T1000 (cell line): ENCODE measurements at regions not wholly inside any gene's neighbourhood (a gene's known extent, or its start where the extent isn't known, plus 50 kb on each side); places are given as distances from the start of the nearest gene placed in this dataset.
"Not testable (repeated sequence)": the region's sequence is repeated elsewhere in the genome, so short reads cannot be mapped to it uniquely, and the experiment has no call there.

Experiments
- DNase-seq: peaks from one replicate; lab custom pipeline; 2025; ENCODE audit warnings: mixed read lengths; lab: John Stamatoyannopoulos, UW

- DNase-seq, result no peak
Measured at GRCh38 chr12:125311050-125311449, 245.8 kb downstream of the AACS start.

- no peak for DNase-seq
Measured at GRCh38 chr12:125312471-125312870, 247.2 kb downstream of the AACS start.

- DNase-seq, result no peak
Measured at GRCh38 chr12:125314051-125314755, 249.0 kb downstream of the AACS start.

GRCh38 chr12:125315771-125316170 lies 250.5 kb downstream of the AACS start:
- no peak for DNase-seq

- DNase-seq, result no peak
Measured at GRCh38 chr12:125320177-125320576, 254.9 kb downstream of the AACS start.

GRCh38 chr12:125324861-125325490 lies 259.7 kb downstream of the AACS start:
- no peak for DNase-seq

- DNase-seq, result no peak
Measured at GRCh38 chr12:125329239-125330102, 264.2 kb downstream of the AACS start.

GRCh38 chr12:125330645-125331341 lies 265.6 kb downstream of the AACS start:
- DNase-seq, result peak; percentile 43

- DNase-seq, result no peak
Measured at GRCh38 chr12:125331342-125332052, 266.3 kb downstream of the AACS start.

- DNase-seq, result no peak
Measured at GRCh38 chr12:125332900-125333299, 267.7 kb downstream of the AACS start.

- no peak for DNase-seq
Measured at GRCh38 chr12:125336246-125336645, 271.0 kb downstream of the AACS start.

- DNase-seq, result no peak
Measured at GRCh38 chr12:125340791-125341190, 275.6 kb downstream of the AACS start.

GRCh38 chr12:125341422-125341821 lies 276.2 kb downstream of the AACS start:
- no peak for DNase-seq

GRCh38 chr12:125343649-125344048 lies 278.4 kb downstream of the AACS start:
- DNase-seq, result no peak

- no peak for DNase-seq
Measured at GRCh38 chr12:125346362-125346761, 281.1 kb downstream of the AACS start.

- no peak for DNase-seq
Measured at GRCh38 chr12:125351788-125352187, 286.6 kb downstream of the AACS start.

GRCh38 chr12:125353002-125353401 lies 287.8 kb downstream of the AACS start:
- DNase-seq, result not testable (repeated sequence)

GRCh38 chr12:125353871-125354270 lies 288.6 kb downstream of the AACS start:
- no peak for DNase-seq

GRCh38 chr12:125355614-125356013 lies 290.4 kb downstream of the AACS start:
- DNase-seq, result no peak

- no peak for DNase-seq
Measured at GRCh38 chr12:125356111-125356510, 290.9 kb downstream of the AACS start.

GRCh38 chr12:125357561-125357960 lies 292.3 kb downstream of the AACS start:
- DNase-seq, result no peak

GRCh38 chr12:125360540-125360939 lies 295.3 kb downstream of the AACS start:
- DNase-seq, result no peak
